ENCODE measurements at regions not wholly inside any gene's neighbourhood (a gene's known extent, or its start where the extent isn't known, plus 50 kb on each side); places are given as distances from the start of the nearest gene placed in this dataset.

- Histone ChIP-seq H3K4me3 (no peak overlapping the region), H3K9me3 (no peaks in the 10 kb centered on the region), H3K4me1 (no peaks in the 10 kb centered on the region), H3K27me3 (no peaks in the 10 kb centered on the region), H3K36me3 (no peaks in the 10 kb centered on the region), H3K27ac (no peak overlapping the region)
- no peak for ATAC-seq (ENCODE audit: low FRiP score in 2 of 2)
- WGBS, 2 donors: 63 to 68% methylated on average over 1 of the region's 1 CpG
- DNase-seq: no peak
- TF ChIP-seq POLR2AphosphoS5 (IDR thresholded peaks at IDR 0.05): no peak
- TF ChIP-seq CTCF (IDR thresholded peaks at IDR 0.05): no peak
- TF ChIP-seq POLR2A (IDR thresholded peaks at IDR 0.05): no peak
- TF ChIP-seq EP300 (IDR thresholded peaks at IDR 0.05): no peak
Measured at GRCh38 chr16:74219706-74220105, 76.9 kb upstream of the PSMD7 start.

DNA sequence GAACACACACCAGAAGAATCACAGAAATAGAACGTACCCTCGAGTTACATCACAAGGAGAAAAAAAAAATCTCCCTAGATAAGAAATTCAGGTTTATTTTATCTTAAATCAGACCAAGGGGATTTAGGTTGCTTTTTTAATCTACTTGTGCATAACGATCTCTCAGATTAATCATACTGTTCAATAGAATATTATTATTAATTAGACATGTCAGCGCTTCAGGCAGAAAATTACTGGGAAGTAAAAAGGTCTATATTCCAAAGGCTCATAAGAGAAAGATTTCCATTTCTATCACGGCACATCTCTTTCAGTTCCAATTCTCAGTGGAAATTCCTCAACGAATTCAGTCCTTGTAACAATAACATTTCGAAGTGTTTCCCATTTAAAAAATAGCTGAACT is 77.7 kb upstream of the PSMD7 start:
- Histone ChIP-seq H3K9me3 (no peaks in the 10 kb centered on the region), H3K27ac (no peak overlapping the region), H3K36me3 (no peaks in the 10 kb centered on the region), H3K27me3 (no peaks in the 10 kb centered on the region), H3K4me3 (no peak overlapping the region), H3K4me1 (no peaks in the 10 kb centered on the region)
- ATAC-seq (ENCODE audit: low FRiP score in 2 of 2) (no peak), DNase-seq (no peak)
- TF ChIP-seq POLR2AphosphoS5 (IDR thresholded peaks at IDR 0.05): no peak
- WGBS, 2 donors: 78 to 79% methylated on average over 7 of the region's 7 CpGs

GRCh38 chr16:74216319-74216718 is 80.3 kb upstream of the PSMD7 start:
- H3K27ac ChIP-seq: no peak overlapping the region
- H3K4me3 ChIP-seq: no peak overlapping the region
- H3K9me3 ChIP-seq: no peaks in the 10 kb centered on the region
- no peak for TF ChIP-seq POLR2AphosphoS5 (IDR thresholded peaks at IDR 0.05)
- no peak for TF ChIP-seq EP300 (IDR thresholded peaks at IDR 0.05)
- TF ChIP-seq POLR2A (IDR thresholded peaks at IDR 0.05): no peak
- no peak for TF ChIP-seq CTCF (IDR thresholded peaks at IDR 0.05)
- WGBS, 2 donors: 70 to 81% methylated on average over 4 of the region's 4 CpGs
- no peaks in the 10 kb centered on the region for H3K4me1 ChIP-seq
- no peaks in the 10 kb centered on the region for H3K36me3 ChIP-seq
- H3K27me3 ChIP-seq: no peaks in the 10 kb centered on the region
- no peak for DNase-seq
- ATAC-seq (ENCODE audit: low FRiP score in 2 of 2): no peak

- TF ChIP-seq CTCF (IDR thresholded peaks at IDR 0.05): no peak
- TF ChIP-seq EP300 (IDR thresholded peaks at IDR 0.05): no peak
- no peak for TF ChIP-seq POLR2A (IDR thresholded peaks at IDR 0.05)
- TF ChIP-seq POLR2AphosphoS5 (IDR thresholded peaks at IDR 0.05): no peak
- no peaks in the 10 kb centered on the region for H3K36me3 ChIP-seq
- no peaks in the 10 kb centered on the region for H3K4me1 ChIP-seq
- no peak for ATAC-seq (ENCODE audit: low FRiP score in 2 of 2)
- 91 to 93% methylated on average over 6 of the region's 6 CpGs for WGBS, 2 donors
- no peaks in the 10 kb centered on the region for H3K27me3 ChIP-seq
- H3K27ac ChIP-seq: no peak overlapping the region
- no peak for DNase-seq
- no peaks in the 10 kb centered on the region for H3K9me3 ChIP-seq
- no peak overlapping the region for H3K4me3 ChIP-seq
Measured at GRCh38 chr16:74215249-74215648, 81.4 kb upstream of the PSMD7 start.

DNA sequence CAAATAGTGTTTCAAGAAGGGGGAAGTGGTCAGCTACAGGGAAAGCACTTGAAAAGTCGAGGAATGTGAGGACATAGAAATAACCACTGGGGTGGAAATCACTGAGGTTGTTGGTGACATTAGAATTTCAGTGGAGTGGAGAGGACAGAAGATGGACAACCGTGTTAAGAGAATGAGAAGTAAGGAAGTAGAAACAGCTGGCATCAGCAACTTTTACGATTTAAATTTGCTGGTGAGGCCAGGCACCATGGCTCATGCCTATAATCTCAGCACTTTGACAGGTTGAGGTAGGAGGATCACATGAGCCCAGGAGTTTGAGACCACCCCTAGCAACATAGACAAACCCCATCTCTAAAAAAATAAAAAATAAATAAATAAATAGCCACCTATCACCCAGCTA is 83.2 kb upstream of the PSMD7 start:
- Histone ChIP-seq H3K27me3 (no peaks in the 10 kb centered on the region), H3K4me3 (no peak overlapping the region), H3K36me3 (no peaks in the 10 kb centered on the region), H3K9me3 (no peaks in the 10 kb centered on the region), H3K27ac (no peak overlapping the region), H3K4me1 (no peaks in the 10 kb centered on the region)
- WGBS, 2 donors: 56 to 69% methylated on average over 3 of the region's 3 CpGs
- no peak for DNase-seq
- no peak for ATAC-seq (ENCODE audit: low FRiP score in 2 of 2)
- TF ChIP-seq EP300 (IDR thresholded peaks at IDR 0.05) (no peak), POLR2A (IDR thresholded peaks at IDR 0.05) (no peak), CTCF (IDR thresholded peaks at IDR 0.05) (no peak), POLR2AphosphoS5 (IDR thresholded peaks at IDR 0.05) (no peak)

Data from upper lobe of left lung (tissue), 6 donors.